Keratinocyte (primary cell): ENCODE measurements at regions not wholly inside any gene's neighbourhood (a gene's known extent, or its start where the extent isn't known, plus 50 kb on each side); places are given as distances from the start of the nearest gene placed in this dataset.

Source experiments
- DNase-seq: peaks from one replicate; pipeline ENCODE4 v3.0.0-alpha.2; 2011; ENCODE audit warnings: low read depth, missing footprints, low spot score
- FAIRE-seq: peaks from 2 replicates; lab custom pipeline; 2011; peaks lifted over from hg19 to GRCh38; lab: Jason Lieb, UNC
- H2AFZ ChIP-seq: 2 replicates; pipeline ENCODE4 v1.6.0; 2012; ENCODE audit warnings: low read length, control low read depth, inconsistent platforms; ENCODE audit not compliant: control insufficient read depth
- H3K27ac ChIP-seq: 2 replicates; pipeline ENCODE4 v1.5.1; 2011; ENCODE audit warnings: low read length; ENCODE audit not compliant: control insufficient read depth, insufficient read depth
- H3K27me3 ChIP-seq: 3 replicates; pipeline ENCODE4 v1.6.0; 2011; ENCODE audit warnings: low read length; ENCODE audit not compliant: control insufficient read depth, insufficient read depth; ENCODE audit errors: extremely low read depth
- H3K36me3 ChIP-seq, 2 experiments: 2 replicates in 1 of 2; 3 replicates in 1 of 2; pipeline ENCODE4 v1.5.1; 2011; ENCODE audit warnings: low read length in 2 of 2, mild to moderate bottlenecking in 1 of 2; ENCODE audit not compliant: control insufficient read depth in 2 of 2, insufficient read depth in 2 of 2; ENCODE audit errors: extremely low read depth in 1 of 2
- H3K4me1 ChIP-seq: 3 replicates; pipeline ENCODE4 v1.5.1; 2011; ENCODE audit warnings: low read length; ENCODE audit not compliant: control insufficient read depth, insufficient read depth; ENCODE audit errors: extremely low read depth
- H3K4me2 ChIP-seq: 3 replicates; pipeline ENCODE4 v1.6.0; 2011; ENCODE audit warnings: low read depth, low read length; ENCODE audit not compliant: control insufficient read depth, insufficient read depth; ENCODE audit errors: extremely low read depth
- H3K4me3 ChIP-seq, 3 experiments: fragments of 200-600 bp in 1 of 3; sonication (generic) in 1 of 3; 2 replicates in 2 of 3; 3 replicates in 1 of 3; pipeline ENCODE4 v1.5.1; 2011 to 2016; ENCODE audit warnings: low read length in 3 of 3, mild to moderate bottlenecking in 3 of 3, control low read depth in 2 of 3, inconsistent platforms in 1 of 3, low read depth in 1 of 3, mixed read lengths in 1 of 3, mixed run types in 1 of 3, moderate library complexity in 1 of 3; ENCODE audit not compliant: control insufficient read depth in 2 of 3, insufficient read depth in 2 of 3; ENCODE audit errors: extremely low read depth in 1 of 3
- H3K79me2 ChIP-seq: 2 replicates; pipeline ENCODE4 v1.6.0; 2012; ENCODE audit warnings: low read length; ENCODE audit not compliant: control insufficient read depth, insufficient read depth
- H3K9ac ChIP-seq: 3 replicates; pipeline ENCODE4 v1.6.0; 2011; ENCODE audit warnings: low read length; ENCODE audit not compliant: control insufficient read depth, insufficient read depth; ENCODE audit errors: extremely low read depth
- H3K9me1 ChIP-seq: 3 replicates; pipeline ENCODE4 v1.6.0; 2011; ENCODE audit warnings: low read length; ENCODE audit not compliant: control insufficient read depth, insufficient read depth; ENCODE audit errors: extremely low read depth
- H3K9me3 ChIP-seq: 2 replicates; pipeline ENCODE4 v1.5.1; 2012; ENCODE audit warnings: low read depth, low read length; ENCODE audit not compliant: control insufficient read depth
- H4K20me1 ChIP-seq: 3 replicates; pipeline ENCODE4 v1.6.0; 2011; ENCODE audit warnings: low read length; ENCODE audit not compliant: control insufficient read depth, insufficient read depth; ENCODE audit errors: extremely low read depth
- CTCF ChIP-seq, 3 experiments: IDR thresholded peaks in 1 of 3; conservative IDR thresholded peaks in 1 of 3; optimal IDR thresholded peaks in 1 of 3; 2 replicates in 2 of 3; 3 replicates in 1 of 3; pipeline versions ENCODE3 to v1.5.1; 2011; ENCODE audit warnings: low read length in 3 of 3, mild to moderate bottlenecking in 3 of 3, moderate library complexity in 2 of 3, control low read depth in 1 of 3, inconsistent platforms in 1 of 3; ENCODE audit not compliant: insufficient read depth in 2 of 3; ENCODE audit errors: extremely low read depth in 1 of 3
- EZH2 ChIP-seq: IDR thresholded peaks from one replicate; pipeline ENCODE4 v1.6.1; 2012; ENCODE audit warnings: inconsistent platforms, mild to moderate bottlenecking, low read length, moderate library complexity
- dilution Hi-C: fragments of 300-500 bp; cut with MboI; formaldehyde crosslinking; loops from one replicate; pipeline ENCODE4 v1.7.0; 2020; ENCODE audit warnings: low sequenced_read_pairs; ENCODE audit not compliant: extremely low pct_ligation_motif_present

- dilution Hi-C loops: no loop called here
- H3K4me3 ChIP-seq: no peak overlapping the region
- no peak overlapping the region for H3K4me2 ChIP-seq
- no peaks in the 10 kb centered on the region for H3K9me3 ChIP-seq
- FAIRE-seq: no peak
- H3K9ac ChIP-seq: no peak overlapping the region
- DNase-seq: no peak
- no peaks in the 10 kb centered on the region for H3K79me2 ChIP-seq
- no peak for TF ChIP-seq EZH2
- TF ChIP-seq CTCF (optimal IDR thresholded peaks at IDR 0.05 in 1 of 3, IDR thresholded peaks at IDR 0.05 in 1 of 3, conservative IDR thresholded peaks at IDR 0.05 in 1 of 3; ENCODE audit: extremely low read depth in 1 of 3, insufficient read depth in 2 of 3, low read length in 3 of 3): no peak
- no peaks in the 10 kb centered on the region for H3K9me1 ChIP-seq
- no peaks in the 10 kb centered on the region for H3K4me1 ChIP-seq
- H3K27me3 ChIP-seq: no peaks in the 10 kb centered on the region
- H3K36me3 ChIP-seq: no peaks in the 10 kb centered on the region
- H2AFZ ChIP-seq: no peak overlapping the region
- no peaks in the 10 kb centered on the region for H4K20me1 ChIP-seq
- H3K27ac ChIP-seq: no peak overlapping the region
These were observed 500.9 kb downstream of the ARL4A start for GRCh38 chr7:13188236-13188805.

DNA sequence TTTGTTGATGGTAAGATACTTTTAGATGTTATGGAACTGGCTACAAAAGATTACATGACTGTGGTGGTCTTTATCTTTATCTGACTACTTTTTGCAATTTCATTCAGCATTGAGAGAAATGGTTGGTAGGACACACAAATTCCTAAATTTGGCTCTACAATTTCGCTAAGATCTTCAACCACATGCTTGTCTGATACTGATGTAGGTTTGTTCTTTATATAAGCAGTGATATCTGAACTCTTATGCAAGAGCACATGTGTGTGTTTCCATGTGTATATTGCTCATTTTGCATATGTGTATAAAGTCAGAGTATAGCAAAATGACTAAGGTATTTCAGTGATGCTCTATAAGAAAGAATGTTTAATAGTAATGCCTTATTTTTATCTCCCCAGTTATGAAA lies 501.5 kb downstream of the ARL4A start:
- Histone ChIP-seq H3K9me3 (no peaks in the 10 kb centered on the region), H4K20me1 (no peaks in the 10 kb centered on the region), H2AFZ (no peak overlapping the region), H3K9me1 (no peaks in the 10 kb centered on the region), H3K4me2 (no peak overlapping the region), H3K27ac (no peak overlapping the region), H3K27me3 (no peaks in the 10 kb centered on the region), H3K79me2 (no peaks in the 10 kb centered on the region), H3K9ac (no peak overlapping the region), H3K4me1 (no peaks in the 10 kb centered on the region), H3K36me3 (no peaks in the 10 kb centered on the region), H3K4me3 (no peak overlapping the region)
- TF ChIP-seq EZH2 (no peak), CTCF (optimal IDR thresholded peaks at IDR 0.05 in 1 of 3, IDR thresholded peaks at IDR 0.05 in 1 of 3, conservative IDR thresholded peaks at IDR 0.05 in 1 of 3; ENCODE audit: extremely low read depth in 1 of 3, insufficient read depth in 2 of 3, low read length in 3 of 3) (no peak)
- FAIRE-seq (no peak), DNase-seq (no peak)
- dilution Hi-C loops: no loop called here
